ENCODE measurements at regions not wholly inside any gene's neighbourhood (a gene's known extent, or its start where the extent isn't known, plus 50 kb on each side); places are given as distances from the start of the nearest gene placed in this dataset.

GRCh38 chr1:18553388-18553787 lies 72.7 kb downstream of the KLHDC7A start:
- Histone ChIP-seq H2AK5ac (ENCODE audit: low read depth, low read length) (no peak overlapping the region), H2BK120ac (ENCODE audit: low read depth, low read length) (no peak overlapping the region), H4K8ac (ENCODE audit: low read depth in 2 of 2, low read length in 2 of 2) (no peak overlapping the region), H3K27ac (ENCODE audit: insufficient read depth, low read length) (no peak overlapping the region), H3K9me3 (ENCODE audit: control insufficient read depth, insufficient read depth, low read length) (no peaks in the 10 kb centered on the region), H3K27me3 (ENCODE audit: control insufficient read depth, insufficient read depth, low read length) (peaks cover 1% of the 10 kb centered on the region; the same call in 1 of the 2 replicates), H3K9ac (ENCODE audit: low read depth, low read length) (no peak overlapping the region), H3K79me1 (ENCODE audit: low read depth in 1 of 2, low read length in 2 of 2) (no peaks in the 10 kb centered on the region), H2BK15ac (ENCODE audit: low read depth, low read length) (no peak overlapping the region), H2BK5ac (ENCODE audit: low read depth, low read length, poor library complexity, severe bottlenecking) (no peak overlapping the region), H2BK20ac (ENCODE audit: low read depth, low read length) (no peak overlapping the region), H4K20me1 (ENCODE audit: insufficient read depth, low read length) (no peaks in the 10 kb centered on the region), H3K56ac (ENCODE audit: extremely low read depth, insufficient read depth, low read length) (no peak overlapping the region), H3K23ac (ENCODE audit: low read depth, low read length) (no peak overlapping the region), H3K36me3 (ENCODE audit: control insufficient read depth, insufficient read depth, low read length) (no peaks in the 10 kb centered on the region), H2AFZ (replicated peaks; ENCODE audit: low read length, poor library complexity) (no peak overlapping the region), H4K5ac (ENCODE audit: low read depth, low read length) (no peak overlapping the region), H3K9me1 (ENCODE audit: insufficient read depth, low read length) (no peaks in the 10 kb centered on the region), H3K18ac (ENCODE audit: low read depth, low read length) (no peak overlapping the region), H3K4ac (ENCODE audit: low read depth, low read length) (no peak overlapping the region), H3K14ac (replicated peaks; ENCODE audit: low read depth, low read length) (no peak overlapping the region), H2AK9ac (replicated peaks; ENCODE audit: low read depth, low read length, poor library complexity) (no peak overlapping the region), H3K4me1 (ENCODE audit: control insufficient read depth, insufficient read depth, low read length) (no peaks in the 10 kb centered on the region), H3K4me3 (ENCODE audit: insufficient read depth, low read depth, low read length) (no peak overlapping the region), H4K91ac (ENCODE audit: insufficient read depth, low read depth, low read length) (no peak overlapping the region), H3K4me2 (ENCODE audit: low read depth, low read length) (no peak overlapping the region)
- WGBS, 2 experiments (ENCODE audit: extremely low coverage in 2 of 2, insufficient read length in 1 of 2): 68% methylated on average over 7 of the region's 11 CpGs; no CpG with 5 or more reads in 1 of the 2 experiments
- ATAC-seq (ENCODE audit: low read depth) (no peak), DNase-seq (no peak)
- TF ChIP-seq NFE2L2 (IDR thresholded peaks at IDR 0.05; ENCODE audit: low read depth, low read length) (no peak), BHLHE40 (IDR thresholded peaks at IDR 0.05; ENCODE audit: low read depth, low read length) (no peak), USF2 (IDR thresholded peaks at IDR 0.05; ENCODE audit: low read depth, low read length) (no peak), MXI1 (IDR thresholded peaks at IDR 0.05; ENCODE audit: borderline replicate concordance, low read depth, low read length) (no peak), POLR2A (IDR thresholded peaks at IDR 0.05; ENCODE audit: low read depth, low read length) (no peak), SMC3 (IDR thresholded peaks at IDR 0.05; ENCODE audit: low read depth, low read length) (no peak), ELK1 (IDR thresholded peaks at IDR 0.05; ENCODE audit: borderline replicate concordance, low read depth, low read length) (no peak), CHD1 (IDR thresholded peaks at IDR 0.05; ENCODE audit: low read depth, low read length) (no peak), CEBPB (IDR thresholded peaks at IDR 0.05; ENCODE audit: low read depth, low read length) (no peak), RFX5 (IDR thresholded peaks at IDR 0.05; ENCODE audit: low read depth, low read length) (no peak)
- BruUV-seq (replicated peaks): no TSS peak
- in situ Hi-C loops (cut with MboI; ENCODE audit: low sequenced_read_pairs): no loop called here
- intact Hi-C loops (cut with micrococcal nuclease): no loop called here
- ChIA-PET POLR2A (ENCODE audit: unreplicated experiment) (no interaction called here), CTCF (no interaction called here)
- dilution Hi-C loops (cut with HindIII; ENCODE audit: low sequenced_read_pairs, unreplicated experiment): no loop called here
